ENCODE measurements at regions not wholly inside any gene's neighbourhood (a gene's known extent, or its start where the extent isn't known, plus 50 kb on each side); places are given as distances from the start of the nearest gene placed in this dataset.

- ChIA-PET POLR2A (ENCODE audit: unreplicated experiment) (no interaction called here), CTCF (interaction anchor here (0.6 kb wide), 1 partner anchor 230 kb away, joined by 3 read pairs; no protein-coding TSS in a partner anchor)
- TF ChIP-seq CTCF (conservative IDR thresholded peaks at IDR 0.05; ENCODE audit: low read depth, low read length) (no peak), EZH2 (IDR thresholded peaks at IDR 0.05; ENCODE audit: low read length, unreplicated experiment) (no peak), EZH2phosphoT487 (IDR thresholded peaks at IDR 0.05; ENCODE audit: borderline replicate concordance, low read length) (no peak)
- no peak for DNase-seq
- Histone ChIP-seq H3K4me3 (ENCODE audit: low read length) (no peak overlapping the region), H3K9me2 (replicated peaks; ENCODE audit: low read length) (no peaks in the 10 kb centered on the region), H2AFZ (ENCODE audit: low read length) (no peak overlapping the region), H3K9me3 (ENCODE audit: low read length) (no peaks in the 10 kb centered on the region), H3K79me2 (ENCODE audit: low read length) (no peaks in the 10 kb centered on the region), H3K27me3 (ENCODE audit: low read length) (no peaks in the 10 kb centered on the region), H3K27ac (ENCODE audit: low read length) (no peak overlapping the region), H4K20me1 (ENCODE audit: low read length) (no peaks in the 10 kb centered on the region), H3K4me2 (ENCODE audit: low read length) (no peak overlapping the region), H3K4me1 (ENCODE audit: insufficient read depth, low read length) (peaks cover 3% of the 10 kb centered on the region; the same call in 1 of the 2 replicates), H3K36me3 (ENCODE audit: low read depth, low read length) (no peaks in the 10 kb centered on the region), H3F3A (ENCODE audit: low read length, unreplicated experiment) (no peaks in the 10 kb centered on the region), H3K9ac (ENCODE audit: low read length) (no peak overlapping the region)
- ATAC-seq: no peak
- intact Hi-C loops (cut with micrococcal nuclease): no loop called here
- no TSS peak for BruUV-seq (replicated peaks)
These were observed 303.5 kb downstream of the PLK2 start for GRCh38 chr5:58156361-58156760.

GRCh38 chr5:58153255-58153654 lies 306.6 kb downstream of the PLK2 start:
- H3K27ac ChIP-seq (ENCODE audit: low read length): peak overlapping the region; percentile 85
- TF ChIP-seq EZH2 (IDR thresholded peaks at IDR 0.05; ENCODE audit: low read length, unreplicated experiment) (no peak), EZH2phosphoT487 (IDR thresholded peaks at IDR 0.05; ENCODE audit: borderline replicate concordance, low read length) (no peak), CTCF (conservative IDR thresholded peaks at IDR 0.05; ENCODE audit: low read depth, low read length) (no peak)
- intact Hi-C loops (cut with micrococcal nuclease): no loop called here
- no TSS peak for BruUV-seq (replicated peaks)
- peaks cover 8% of the 10 kb centered on the region; the same call in 1 of the 2 replicates for H3K4me1 ChIP-seq (ENCODE audit: insufficient read depth, low read length)
- no peak overlapping the region for H3K4me3 ChIP-seq (ENCODE audit: low read length)
- no peaks in the 10 kb centered on the region for H3K9me2 ChIP-seq (replicated peaks; ENCODE audit: low read length)
- H3F3A ChIP-seq (ENCODE audit: low read length, unreplicated experiment): no peaks in the 10 kb centered on the region
- peak overlapping the region; percentile 60 for H3K4me2 ChIP-seq (ENCODE audit: low read length)
- H3K9ac ChIP-seq (ENCODE audit: low read length): peak overlapping the region; percentile 15; the same call in 1 of the 2 replicates
- peak; percentile 60 for ATAC-seq
- CTCF ChIA-PET: interaction anchor here (0.5 kb wide), 1 partner anchor 20 kb away, joined by 3 read pairs; no protein-coding TSS in a partner anchor
- H3K9me3 ChIP-seq (ENCODE audit: low read length): no peaks in the 10 kb centered on the region
- H3K27me3 ChIP-seq (ENCODE audit: low read length): no peaks in the 10 kb centered on the region
- no peak overlapping the region for H2AFZ ChIP-seq (ENCODE audit: low read length)
- no peaks in the 10 kb centered on the region for H4K20me1 ChIP-seq (ENCODE audit: low read length)
- POLR2A ChIA-PET (ENCODE audit: unreplicated experiment): no interaction called here
- H3K36me3 ChIP-seq (ENCODE audit: low read depth, low read length): no peaks in the 10 kb centered on the region
- DNase-seq: peak; percentile 57
- H3K79me2 ChIP-seq (ENCODE audit: low read length): no peaks in the 10 kb centered on the region

- TF ChIP-seq CTCF (conservative IDR thresholded peaks at IDR 0.05; ENCODE audit: low read depth, low read length): no peak
- TF ChIP-seq EZH2 (IDR thresholded peaks at IDR 0.05; ENCODE audit: low read length, unreplicated experiment): no peak
- TF ChIP-seq EZH2phosphoT487 (IDR thresholded peaks at IDR 0.05; ENCODE audit: borderline replicate concordance, low read length): no peak
- no peaks in the 10 kb centered on the region for H4K20me1 ChIP-seq (ENCODE audit: low read length)
- no peak overlapping the region for H3K9ac ChIP-seq (ENCODE audit: low read length)
- ATAC-seq (no peak), DNase-seq (no peak)
- no peaks in the 10 kb centered on the region for H3K9me3 ChIP-seq (ENCODE audit: low read length)
- no peak overlapping the region for H3K4me2 ChIP-seq (ENCODE audit: low read length)
- H3K27me3 ChIP-seq (ENCODE audit: low read length): no peaks in the 10 kb centered on the region
- BruUV-seq (replicated peaks): no TSS peak
- H3K27ac ChIP-seq (ENCODE audit: low read length): no peak overlapping the region
- POLR2A ChIA-PET (ENCODE audit: unreplicated experiment): no interaction called here
- no peak overlapping the region for H3K4me3 ChIP-seq (ENCODE audit: low read length)
- H3F3A ChIP-seq (ENCODE audit: low read length, unreplicated experiment): no peaks in the 10 kb centered on the region
- H3K4me1 ChIP-seq (ENCODE audit: insufficient read depth, low read length): peaks cover 8% of the 10 kb centered on the region; the same call in 1 of the 2 replicates
- H3K36me3 ChIP-seq (ENCODE audit: low read depth, low read length): no peaks in the 10 kb centered on the region
- H3K79me2 ChIP-seq (ENCODE audit: low read length): no peaks in the 10 kb centered on the region
- no peaks in the 10 kb centered on the region for H3K9me2 ChIP-seq (replicated peaks; ENCODE audit: low read length)
- no peak overlapping the region for H2AFZ ChIP-seq (ENCODE audit: low read length)
- CTCF ChIA-PET: no interaction called here
- intact Hi-C loops (cut with micrococcal nuclease): no loop called here
These were observed 308.5 kb downstream of the PLK2 start for GRCh38 chr5:58151414-58151813.

Data from PC-3 (cell line).